HepG2 (cell line): ENCODE measurements at regions not wholly inside any gene's neighbourhood (a gene's known extent, or its start where the extent isn't known, plus 50 kb on each side); places are given as distances from the start of the nearest gene placed in this dataset.

ENCODE experiments used
- ATAC-seq: fragments of 200-7000 bp; cut with Tn5 transposase; 3 replicates; pipeline ENCODE4 v1.9.1; 2020; ENCODE audit warnings: mild to moderate bottlenecking, moderate library complexity
- BruUV-seq: library from RNA; stranded (reverse); fragments of 400-500 nt; replicated peaks from 2 replicates; lab custom pipeline; 2021; lab: Mats Ljungman, UMichigan
- CTCF ChIA-PET: fragments of 300-600 bp; formaldehyde crosslinking; extraction: SDS; loops from one replicate; lab custom pipeline; 2021; ENCODE audit warnings: low total read pairs, inconsistent platforms, low intra/inter-chr PET ratio; lab: Yijun Ruan, JAX
- POLR2A ChIA-PET: fragments of 350-600 bp; sonication (Branson Sonifier 250); formaldehyde crosslinking; loops from one replicate; lab custom pipeline; 2020; ENCODE audit warnings: antibody characterized with exemption, inconsistent platforms; lab: Yijun Ruan, JAX
- DNase-seq: peaks from one replicate; pipeline ENCODE4 v3.0.0-alpha.2; 2015; ENCODE audit warnings: low spot score
- FAIRE-seq: peaks from 3 replicates; lab custom pipeline; 2011; peaks lifted over from hg19 to GRCh38; lab: Jason Lieb, UNC
- H2AFZ ChIP-seq: one replicate; pipeline ENCODE4 v1.6.1; 2011; ENCODE audit warnings: low read length, inconsistent platforms
- H3K27ac ChIP-seq: fragments of 300-600 bp; 3 replicates; pipeline ENCODE4 v1.8.0; 2011; ENCODE audit warnings: mixed run types, mild to moderate bottlenecking, mixed read lengths, low read length, inconsistent platforms; ENCODE audit not compliant: insufficient read depth; ENCODE audit errors: extremely low read length
- H3K27me3 ChIP-seq, 2 experiments: fragments of 200-600 bp in 1 of 2; 2 replicates in 1 of 2; 3 replicates in 1 of 2; pipeline versions ENCODE4 v1.6.0 to v1.8.0; 2011; ENCODE audit warnings: low read length in 2 of 2, mild to moderate bottlenecking in 2 of 2, moderate library complexity in 2 of 2, inconsistent platforms in 1 of 2; ENCODE audit not compliant: insufficient read depth in 2 of 2, control insufficient read depth in 1 of 2
- H3K36me3 ChIP-seq, 2 experiments: fragments of 200-600 bp in 1 of 2; replicated peaks in 1 of 2; 2 replicates in 1 of 2; 3 replicates in 1 of 2; pipeline versions ENCODE4 v1.5.1 to v1.8.0; 2011; ENCODE audit warnings: low read length in 2 of 2, inconsistent platforms in 1 of 2; ENCODE audit not compliant: insufficient read depth in 2 of 2, control insufficient read depth in 1 of 2
- H3K4me1 ChIP-seq: 2 replicates; pipeline ENCODE4 v1.5.1; 2012; ENCODE audit warnings: low read length, inconsistent platforms; ENCODE audit not compliant: insufficient read depth
- H3K4me2 ChIP-seq: 2 replicates; pipeline ENCODE4 v1.6.0; 2011; ENCODE audit warnings: low read depth, low read length, inconsistent platforms
- H3K4me3 ChIP-seq, 3 experiments: fragments of 200-600 bp in 1 of 3; sonication (generic), shearing (Covaris generic) in 1 of 3; replicated peaks in 1 of 3; 2 replicates each; pipeline ENCODE4 v1.5.1; 2011 to 2016; ENCODE audit warnings: low read length in 3 of 3, inconsistent platforms in 2 of 3, low read depth in 2 of 3, mild to moderate bottlenecking in 2 of 3, control low read depth in 1 of 3, mixed read lengths in 1 of 3; ENCODE audit not compliant: insufficient read depth in 1 of 3
- H3K79me2 ChIP-seq: one replicate; pipeline ENCODE4 v1.6.1; 2011; ENCODE audit warnings: low read length, inconsistent platforms; ENCODE audit not compliant: insufficient read depth
- H3K9ac ChIP-seq: 2 replicates; pipeline ENCODE4 v1.6.0; 2011; ENCODE audit warnings: mild to moderate bottlenecking, low read depth, low read length, inconsistent platforms; ENCODE audit not compliant: insufficient read depth
- H3K9me3 ChIP-seq: 2 replicates; pipeline ENCODE4 v1.5.1; 2012; ENCODE audit warnings: mild to moderate bottlenecking, low read length
- H4K20me1 ChIP-seq: 2 replicates; pipeline ENCODE4 v1.6.0; 2011; ENCODE audit warnings: inconsistent platforms, mild to moderate bottlenecking, low read length, moderate library complexity; ENCODE audit not compliant: insufficient read depth
- RCOR2 ChIP-seq: IDR thresholded peaks from 2 replicates; pipeline ENCODE4 v1.6.1; 2016; ENCODE audit warnings: missing biosample characterization, missing genetic modification reagents
- TCF7L2 ChIP-seq: IDR thresholded peaks from 2 replicates; pipeline ENCODE4 v1.6.1; 2011; ENCODE audit warnings: mild to moderate bottlenecking, low read depth, low read length, moderate library complexity
- YEATS2 ChIP-seq: sonication (generic); formaldehyde crosslinking; IDR thresholded peaks from 2 replicates; pipeline ENCODE4 v1.4.0; 2020; ENCODE audit warnings: missing genetic modification reagents, borderline replicate concordance
- ZNF557 ChIP-seq: sonication (generic); formaldehyde crosslinking; IDR thresholded peaks from 2 replicates; pipeline ENCODE4 v1.4.0; 2020; ENCODE audit warnings: missing genetic modification reagents
- ZNF790 ChIP-seq: sonication (generic); formaldehyde crosslinking; IDR thresholded peaks from 2 replicates; pipeline ENCODE4 v1.8.0; 2022; ENCODE audit warnings: missing genetic modification reagents, mild to moderate bottlenecking, borderline replicate concordance
- WGBS: methylation state at CpG from one replicate; pipeline ENCODE4 v1.1.6; 2017; ENCODE audit warnings: low lambda C conversion rate; 5-methylcytosine and 5-hydroxymethylcytosine counted together
- in situ Hi-C: cut with HindIII; loops from 2 replicates; pipeline ENCODE4 v1.10.0; 2017; ENCODE audit warnings: low pct_unique_long_range_greater_than_20kb; ENCODE audit not compliant: extremely low pct_ligation_motif_present
- intact Hi-C: fragments of 100-400 bp; cut with micrococcal nuclease; formaldehyde crosslinking; loops from one replicate; pipeline ENCODE4 v1.10.0; 2022; ENCODE audit not compliant: unreplicated experiment

GRCh38 chr3:72178463-72179106 is 393.6 kb upstream of the PROK2 start (continued):
- TF ChIP-seq ZNF557 (CRISPR knock-in tag) = no peak
- no peak for TF ChIP-seq TCF7L2
- TF ChIP-seq ZNF790 = no peak

GRCh38 chr3:72177075-72178050 is 392.4 kb upstream of the PROK2 start:
- Histone ChIP-seq H3K4me2 (no peak overlapping the region), H3K27me3 (no peaks in the 10 kb centered on the region), H3K36me3 (peaks cover 0 to 1% of the 10 kb centered on the region in 2 experiments; a peak in 1 of 5 replicates), H4K20me1 (no peaks in the 10 kb centered on the region), H3K9ac (no peak overlapping the region), H3K9me3 (no peaks in the 10 kb centered on the region), H3K79me2 (no peaks in the 10 kb centered on the region), H3K4me1 (peaks cover 6% of the 10 kb centered on the region; the same call in 1 of the 2 replicates), H2AFZ (no peak overlapping the region), H3K4me3 (no peak overlapping the region), H3K27ac (no peak overlapping the region)
- no peak for TF ChIP-seq YEATS2 (CRISPR knock-in tag)
- no peak for TF ChIP-seq RCOR2 (CRISPR knock-in tag)
- WGBS = 98% methylated on average over 34 of the region's 36 CpGs
- FAIRE-seq = no peak
- CTCF ChIA-PET = no interaction called here
- DNase-seq = no peak
- intact Hi-C loops (no loop called here), in situ Hi-C loops (no loop called here)
- BruUV-seq = no TSS peak
- ATAC-seq = no peak
- POLR2A ChIA-PET = no interaction called here
